Upper lobe of left lung (tissue), 6 donors: ENCODE measurements at regions not wholly inside any gene's neighbourhood (a gene's known extent, or its start where the extent isn't known, plus 50 kb on each side); places are given as distances from the start of the nearest gene placed in this dataset.

ENCODE experiments used
- ATAC-seq, 2 donors: fragments of 200-7000 bp; cut with Tn5 transposase; one replicate each; pipeline ENCODE4 v1.9.1; 2022; ENCODE audit warnings: mild to moderate bottlenecking in 2 of 2, moderate library complexity in 2 of 2; ENCODE audit not compliant: low FRiP score in 2 of 2
- DNase-seq, 2 donors: peaks; one replicate each; pipeline ENCODE4 v3.0.0-alpha.2; 2019 to 2020
- H3K27ac ChIP-seq, 4 donors: fragments of 200-600 bp; sonication (generic); one replicate each; pipeline ENCODE4 v1.5.1; 2016 to 2019
- H3K27me3 ChIP-seq, 4 donors: fragments of 200-600 bp; sonication (generic); one replicate each; pipeline ENCODE4 v1.5.1; 2017 to 2019
- H3K36me3 ChIP-seq, 4 donors: fragments of 200-600 bp; sonication (generic); one replicate each; pipeline ENCODE4 v1.5.1; 2016 to 2019
- H3K4me1 ChIP-seq, 4 donors: fragments of 200-600 bp; sonication (generic); one replicate each; pipeline ENCODE4 v1.5.1; 2018 to 2019
- H3K4me3 ChIP-seq, 4 donors: fragments of 200-600 bp; sonication (generic); one replicate each; pipeline ENCODE4 v1.5.1; 2017 to 2019; ENCODE audit warnings: mild to moderate bottlenecking in 2 of 4, moderate library complexity in 1 of 4
- H3K9me3 ChIP-seq, 4 donors: fragments of 200-600 bp; sonication (generic); one replicate each; pipeline ENCODE4 v1.5.1; 2018 to 2019
- CTCF ChIP-seq, 6 experiments: fragments of 450-650 bp in 4 of 6; fragments of 200-600 bp in 2 of 6; sonication (generic) in 2 of 6; IDR thresholded peaks; one replicate each; pipeline ENCODE4 v1.5.1; 2016 to 2019; ENCODE audit warnings: antibody characterized with exemption in 6 of 6
- EP300 ChIP-seq, 4 donors: sonication (generic); formaldehyde crosslinking; IDR thresholded peaks; one replicate each; pipeline ENCODE4 v1.5.1; 2017; ENCODE audit warnings: antibody characterized with exemption in 4 of 4, control low read depth in 2 of 4
- POLR2A ChIP-seq, 4 donors: fragments of 450-650 bp; IDR thresholded peaks; one replicate each; pipeline ENCODE4 v1.5.1; 2016 to 2017; ENCODE audit warnings: antibody characterized with exemption in 4 of 4, mild to moderate bottlenecking in 2 of 4
- POLR2AphosphoS5 ChIP-seq, 2 donors: sonication (generic); formaldehyde crosslinking; IDR thresholded peaks; one replicate each; pipeline ENCODE4 v1.5.1; 2017; ENCODE audit warnings: antibody characterized with exemption in 2 of 2
- WGBS, 2 donors: methylation state at CpG; one replicate each; pipeline ENCODE4 v1.1.5; 2017 to 2018; 5-methylcytosine and 5-hydroxymethylcytosine counted together
- donor health status: DM: no; HTN: no; CAD: no; lungs with moderate emphysema.
- donor health status: DM: no; HTN: yes; CAD: no; lungs with severe emphysema.

DNA sequence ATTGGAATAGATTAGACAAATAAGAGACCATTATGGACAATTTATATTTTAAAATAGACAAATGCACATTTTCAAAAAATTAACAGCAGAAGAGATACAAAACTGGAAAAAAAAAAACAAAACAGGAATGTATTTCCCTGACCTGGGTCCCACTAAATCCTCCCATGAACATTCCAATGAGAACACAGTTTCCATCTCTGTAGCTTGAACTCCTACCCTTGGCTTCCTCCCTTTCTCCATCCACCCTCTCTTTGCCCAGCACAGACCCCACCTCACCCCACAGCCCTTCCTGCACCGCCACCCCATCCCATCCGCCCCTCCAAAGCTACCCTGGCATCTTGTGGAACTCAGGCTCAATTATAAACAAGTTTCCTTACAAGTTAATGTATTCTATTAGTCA is 71.2 kb upstream of the MPP7 start:
- no peak for ATAC-seq
- H3K36me3 ChIP-seq: no peaks in the 10 kb centered on the region

DNA sequence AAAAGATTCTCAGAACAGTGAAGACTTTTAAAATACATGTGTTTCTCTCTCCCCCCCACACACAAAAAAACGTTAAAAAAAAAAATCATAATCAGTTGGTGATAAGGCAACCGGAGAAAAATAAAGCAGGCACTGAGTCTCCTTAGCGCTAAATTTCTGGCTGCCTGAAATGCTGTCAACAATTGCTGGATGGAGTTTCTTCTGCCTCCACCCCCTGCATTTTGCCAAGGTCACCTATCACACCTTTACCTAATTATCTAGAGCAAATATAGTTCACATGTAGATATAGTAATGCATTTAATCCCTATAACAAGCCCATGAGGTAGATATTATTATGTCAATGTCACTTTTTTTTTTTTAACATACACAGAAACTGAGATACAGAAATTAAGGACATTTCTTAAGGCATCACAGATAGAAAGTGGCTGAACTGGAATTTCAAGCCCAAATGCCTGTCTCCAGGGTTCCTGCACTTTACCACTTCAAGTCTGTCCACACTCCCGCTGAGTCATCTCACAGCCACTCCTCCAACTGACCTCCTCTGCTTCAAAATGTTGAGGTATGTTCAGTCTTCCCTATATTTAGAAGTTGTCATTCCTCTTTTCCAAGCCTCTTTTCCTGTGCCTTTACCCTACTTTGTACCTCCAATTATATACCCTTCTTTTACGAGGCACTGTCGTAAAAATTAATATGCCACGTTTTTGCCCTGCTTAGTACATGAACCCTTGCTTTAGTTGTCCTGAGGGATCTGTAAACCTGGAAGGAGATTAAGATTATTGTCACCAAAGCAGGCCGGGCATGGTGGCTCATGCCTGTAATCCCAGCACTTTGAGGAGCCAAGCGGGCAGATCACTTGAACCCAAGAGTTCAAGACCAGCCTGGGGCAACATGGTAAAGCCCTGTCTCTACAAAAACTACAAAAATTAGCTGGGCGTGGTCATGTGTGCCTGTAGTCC is 72.8 kb upstream of the MPP7 start:
- TF ChIP-seq POLR2A (IDR thresholded peaks at IDR 0.05) (no peak), POLR2AphosphoS5 (IDR thresholded peaks at IDR 0.05) (no peak), CTCF (IDR thresholded peaks at IDR 0.05) (no peak), EP300 (IDR thresholded peaks at IDR 0.05) (no peak)
- H3K27me3 ChIP-seq: no peaks in the 10 kb centered on the region
- ATAC-seq (peak; percentile 66 to 75), DNase-seq (no peak)
- 54 to 82% methylated on average over 3 to 8 of the region's 10 CpGs for WGBS, 2 donors
- H3K27ac ChIP-seq: peak overlapping the region in 1 of 4 donors; percentile 76
- H3K4me1 ChIP-seq: peaks cover 0 to 6% (median 3%) of the 10 kb centered on the region in 4 donors
- H3K36me3 ChIP-seq: no peaks in the 10 kb centered on the region
- no peaks in the 10 kb centered on the region for H3K9me3 ChIP-seq
- H3K4me3 ChIP-seq: no peak overlapping the region

More for the DNA sequence above, 71.2 kb upstream of the MPP7 start:
- no peak for TF ChIP-seq EP300 (IDR thresholded peaks at IDR 0.05)
- TF ChIP-seq POLR2AphosphoS5 (IDR thresholded peaks at IDR 0.05): no peak
- TF ChIP-seq CTCF (IDR thresholded peaks at IDR 0.05): no peak
- TF ChIP-seq POLR2A (IDR thresholded peaks at IDR 0.05): no peak
- no peak overlapping the region for H3K27ac ChIP-seq
- DNase-seq: no peak
- WGBS, 2 donors: 76 to 86% methylated on average over 2 of the region's 2 CpGs
- H3K27me3 ChIP-seq: no peaks in the 10 kb centered on the region
- peaks cover 0 to 3% (median 0%) of the 10 kb centered on the region in 4 donors for H3K4me1 ChIP-seq
- no peaks in the 10 kb centered on the region for H3K9me3 ChIP-seq
- H3K4me3 ChIP-seq: no peak overlapping the region

GRCh38 chr10:28378986-28379585 is 76.2 kb upstream of the MPP7 start:
- ATAC-seq (no peak), DNase-seq (no peak)
- Histone ChIP-seq H3K4me1 (peaks cover 0 to 17% (median 7%) of the 10 kb centered on the region in 4 donors), H3K4me3 (no peak overlapping the region), H3K27me3 (no peaks in the 10 kb centered on the region), H3K27ac (peak overlapping the region in 2 of 4 donors; percentile 48 to 68), H3K36me3 (no peaks in the 10 kb centered on the region), H3K9me3 (no peaks in the 10 kb centered on the region)
- WGBS, 2 donors: 65 to 69% methylated on average over 8 of the region's 8 CpGs
- TF ChIP-seq CTCF (IDR thresholded peaks at IDR 0.05) (no peak), POLR2A (IDR thresholded peaks at IDR 0.05) (no peak)

DNA sequence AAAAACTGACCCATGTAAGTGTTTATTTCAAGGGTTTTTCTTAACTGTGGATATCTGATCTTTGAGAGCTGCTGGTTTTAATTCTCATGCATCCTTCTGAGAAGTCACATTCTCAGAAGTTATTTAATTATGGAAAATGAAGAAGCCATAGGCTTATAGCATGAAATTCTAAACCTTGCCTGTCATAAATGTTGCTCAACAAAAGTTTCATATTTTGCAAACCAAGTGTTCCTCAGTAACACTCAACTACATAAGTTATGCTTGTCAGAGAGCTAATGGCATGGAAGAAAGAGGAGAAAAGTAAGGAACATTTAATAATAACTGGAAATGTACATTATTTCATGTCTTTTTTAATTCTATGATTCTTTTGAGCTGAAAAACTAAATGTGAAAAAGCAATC is 78.6 kb upstream of the MPP7 start:
- no peaks in the 10 kb centered on the region for H3K36me3 ChIP-seq
- ATAC-seq (no peak), DNase-seq (no peak)
- no peaks in the 10 kb centered on the region for H3K9me3 ChIP-seq
- H3K4me1 ChIP-seq: peaks cover 0 to 14% (median 7%) of the 10 kb centered on the region in 4 donors
- no peaks in the 10 kb centered on the region for H3K27me3 ChIP-seq
- H3K4me3 ChIP-seq: no peak overlapping the region
- TF ChIP-seq POLR2A (IDR thresholded peaks at IDR 0.05): no peak
- no peak for TF ChIP-seq CTCF (IDR thresholded peaks at IDR 0.05)
- TF ChIP-seq EP300 (IDR thresholded peaks at IDR 0.05): no peak
- no peak for TF ChIP-seq POLR2AphosphoS5 (IDR thresholded peaks at IDR 0.05)
- H3K27ac ChIP-seq: peak overlapping the region in 2 of 4 donors; percentile 13 to 68
